ENCODE measurements at regions not wholly inside any gene's neighbourhood (a gene's known extent, or its start where the extent isn't known, plus 50 kb on each side); places are given as distances from the start of the nearest gene placed in this dataset.

DNA sequence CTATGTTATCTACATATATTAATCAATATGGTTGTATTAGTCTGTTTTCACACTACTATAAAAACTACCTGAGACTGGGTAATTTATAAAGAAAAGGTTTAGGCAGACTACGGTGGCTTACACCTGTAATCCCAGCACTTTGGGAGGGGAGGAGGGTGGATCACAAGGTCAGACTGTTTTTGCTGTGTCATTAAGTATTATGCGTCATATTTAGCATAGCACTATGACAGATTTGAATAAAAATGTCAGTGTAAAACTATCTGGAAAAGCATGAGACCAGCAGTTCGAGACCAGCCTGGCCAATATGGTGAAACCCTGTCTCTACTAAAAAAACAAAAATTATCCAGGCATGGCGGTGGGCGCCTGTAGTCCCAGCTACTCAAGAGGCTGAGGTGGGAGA lies 209.7 kb upstream of the ARHGAP24 start:
- DNase-seq (ENCODE audit: low spot score), result no peak

DNA sequence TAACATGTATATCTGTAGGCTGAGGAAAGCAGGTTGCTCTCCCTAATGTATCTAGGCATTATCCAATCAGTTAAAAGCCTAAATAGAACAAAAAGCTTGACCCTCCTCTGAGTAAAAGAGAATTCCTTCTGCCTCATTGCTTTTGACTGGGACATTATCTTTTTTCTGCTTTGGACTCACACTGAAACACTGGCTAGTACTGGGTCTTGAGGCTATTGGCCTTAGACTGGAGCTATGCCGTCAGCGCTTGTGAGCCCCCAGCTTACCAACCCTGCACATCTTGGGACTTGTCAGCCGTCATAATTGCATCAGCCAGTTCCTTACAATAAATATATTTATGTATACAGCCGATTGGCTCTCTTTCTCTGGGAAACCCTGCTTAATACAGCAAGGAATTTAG lies 206.8 kb upstream of the ARHGAP24 start:
- no peak for DNase-seq (ENCODE audit: low spot score)

DNA sequence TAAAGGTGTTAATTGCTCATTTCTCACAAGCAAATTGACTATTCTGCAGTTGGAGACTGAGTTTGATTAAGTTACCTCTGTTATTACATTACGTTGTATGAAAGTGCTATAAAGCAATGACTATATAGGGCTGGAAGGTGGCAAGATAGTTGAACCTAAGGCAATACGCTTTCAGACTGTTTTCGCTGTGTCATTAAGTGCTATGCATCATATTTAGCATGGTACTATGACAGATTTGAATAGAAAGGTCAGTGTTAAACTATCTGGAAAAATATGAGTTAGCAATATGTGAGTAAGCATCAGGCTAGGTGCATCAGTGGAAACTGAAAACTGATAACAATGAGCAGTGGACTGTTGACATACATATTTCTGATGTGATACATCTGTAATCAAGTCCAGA lies 206.0 kb upstream of the ARHGAP24 start:
- DNase-seq (ENCODE audit: low spot score), result no peak

- DNase-seq (ENCODE audit: low spot score), result no peak
Measured at GRCh38 chr4:85274955-85275354, 200.0 kb upstream of the ARHGAP24 start.

- no peak for DNase-seq (ENCODE audit: low spot score)
Measured at GRCh38 chr4:85280963-85281362, 194.0 kb upstream of the ARHGAP24 start.

DNA sequence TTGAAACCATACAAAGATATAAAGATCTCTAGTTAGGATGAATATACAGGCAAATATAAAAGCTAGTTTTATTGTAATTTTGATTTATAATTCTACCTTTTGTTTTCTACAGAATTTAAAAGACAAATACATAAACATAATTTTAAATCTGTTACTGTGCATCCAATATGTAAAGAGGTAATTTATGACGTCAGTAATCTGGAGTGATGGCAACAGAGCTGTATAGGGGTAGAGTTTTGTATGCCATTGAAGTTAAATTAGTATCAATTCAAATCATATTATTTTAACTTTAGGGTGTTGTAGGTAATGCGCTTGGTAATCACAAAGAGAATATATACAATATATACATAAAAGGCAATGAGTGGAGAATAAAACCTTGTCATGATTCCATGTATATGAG lies 183.7 kb upstream of the ARHGAP24 start:
- DNase-seq (ENCODE audit: low spot score), result no peak

- DNase-seq (ENCODE audit: low spot score), result no peak
Measured at GRCh38 chr4:85298037-85298436, 176.9 kb upstream of the ARHGAP24 start.

DNA sequence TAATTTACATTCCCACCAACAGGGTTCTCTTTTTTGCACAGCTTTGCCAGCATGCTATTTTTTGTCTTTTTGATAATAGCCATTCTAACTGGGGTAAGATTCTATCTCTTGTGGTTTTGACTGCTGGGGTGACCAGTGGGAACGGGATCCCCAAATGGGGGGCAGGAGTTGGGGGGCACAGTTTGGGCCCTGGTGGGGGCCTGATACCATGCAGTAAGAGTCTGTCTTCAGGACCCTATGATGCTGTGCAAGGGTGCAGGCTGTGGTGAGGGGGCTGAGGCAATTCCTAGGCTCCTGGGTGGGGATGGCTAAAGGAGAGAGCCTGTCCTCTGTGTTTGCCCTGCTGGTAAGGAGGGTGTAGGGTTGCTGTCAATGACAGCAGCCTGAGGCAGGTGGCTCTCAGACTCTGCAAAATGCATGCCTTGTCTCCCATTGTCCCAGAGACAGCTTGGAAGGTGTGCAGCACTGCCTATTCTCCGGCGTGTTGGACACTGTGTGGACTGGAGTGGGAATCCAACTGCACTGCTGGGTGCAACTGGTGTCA lies 172.7 kb upstream of the ARHGAP24 start:
- DNase-seq (ENCODE audit: low spot score), result no peak

GRCh38 chr4:85302756-85303155 lies 172.2 kb upstream of the ARHGAP24 start:
- DNase-seq (ENCODE audit: low spot score), result no peak

DNA sequence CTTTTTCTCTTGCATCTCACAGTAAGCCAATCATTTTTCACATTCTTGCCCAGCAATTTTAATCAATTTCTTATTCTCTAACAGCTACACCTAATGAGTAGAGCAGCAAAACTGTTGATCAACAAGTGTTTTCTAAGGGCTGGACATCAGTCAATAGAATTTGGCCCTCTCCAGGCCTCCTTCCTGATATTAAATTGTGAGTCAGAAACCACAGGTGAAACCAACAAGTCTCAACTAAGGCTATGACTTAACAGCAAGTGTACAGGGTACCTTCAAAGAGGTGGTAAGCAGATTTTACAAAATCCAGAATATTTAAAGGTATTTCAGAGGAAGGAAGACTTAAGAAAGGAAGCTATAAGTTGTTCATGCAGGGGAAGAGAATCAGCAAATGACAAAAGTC lies 156.5 kb upstream of the ARHGAP24 start:
- no peak for DNase-seq (ENCODE audit: low spot score)

DNA sequence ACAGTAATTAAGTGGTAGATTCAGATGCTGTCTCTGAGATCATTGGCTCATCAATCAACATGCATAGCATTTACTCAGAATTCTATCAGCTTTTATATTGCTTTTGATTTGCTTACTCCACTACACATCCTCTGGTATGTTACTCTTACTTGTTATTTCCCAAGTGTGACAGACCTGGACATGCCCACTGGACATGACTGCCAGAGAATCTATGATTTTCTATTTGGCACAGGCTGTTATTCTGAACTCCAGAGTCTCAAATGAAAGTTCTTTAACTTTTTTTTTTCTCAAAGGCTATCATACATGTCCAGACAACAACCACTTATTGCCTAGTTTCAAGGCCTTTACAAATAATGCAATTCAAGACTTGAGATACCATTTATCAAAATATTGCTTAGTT lies 116.1 kb upstream of the ARHGAP24 start:
- no peak for DNase-seq (ENCODE audit: low spot score)

- DNase-seq (ENCODE audit: low spot score), result no peak
Measured at GRCh38 chr4:85362550-85362949, 112.4 kb upstream of the ARHGAP24 start.

DNA sequence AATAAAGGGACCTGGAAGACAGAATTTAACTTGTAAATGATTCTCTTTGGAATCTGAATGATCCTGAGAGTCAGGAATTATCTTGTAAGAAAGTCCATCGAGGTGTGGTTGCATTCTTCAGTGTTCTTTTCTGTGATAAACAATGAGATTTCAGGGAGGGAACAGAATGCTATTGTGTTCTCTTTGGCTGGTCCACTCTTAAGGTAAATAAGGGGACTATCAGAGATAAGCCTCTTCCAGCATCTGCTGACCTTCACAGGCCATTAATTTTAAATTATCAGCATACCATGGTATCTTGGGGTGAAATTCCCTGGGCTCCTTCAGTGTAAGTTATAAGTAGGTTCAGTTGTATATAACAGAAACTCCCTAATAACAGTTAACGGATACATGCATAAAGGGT lies 107.1 kb upstream of the ARHGAP24 start:
- no peak for DNase-seq (ENCODE audit: low spot score)

GRCh38 chr4:85368240-85368639 lies 106.7 kb upstream of the ARHGAP24 start:
- DNase-seq (ENCODE audit: low spot score), result no peak

- no peak for DNase-seq (ENCODE audit: low spot score)
Measured at GRCh38 chr4:85368932-85369331, 106.0 kb upstream of the ARHGAP24 start.

- no peak for DNase-seq (ENCODE audit: low spot score)
Measured at GRCh38 chr4:85369703-85370380, 105.1 kb upstream of the ARHGAP24 start.

DNA sequence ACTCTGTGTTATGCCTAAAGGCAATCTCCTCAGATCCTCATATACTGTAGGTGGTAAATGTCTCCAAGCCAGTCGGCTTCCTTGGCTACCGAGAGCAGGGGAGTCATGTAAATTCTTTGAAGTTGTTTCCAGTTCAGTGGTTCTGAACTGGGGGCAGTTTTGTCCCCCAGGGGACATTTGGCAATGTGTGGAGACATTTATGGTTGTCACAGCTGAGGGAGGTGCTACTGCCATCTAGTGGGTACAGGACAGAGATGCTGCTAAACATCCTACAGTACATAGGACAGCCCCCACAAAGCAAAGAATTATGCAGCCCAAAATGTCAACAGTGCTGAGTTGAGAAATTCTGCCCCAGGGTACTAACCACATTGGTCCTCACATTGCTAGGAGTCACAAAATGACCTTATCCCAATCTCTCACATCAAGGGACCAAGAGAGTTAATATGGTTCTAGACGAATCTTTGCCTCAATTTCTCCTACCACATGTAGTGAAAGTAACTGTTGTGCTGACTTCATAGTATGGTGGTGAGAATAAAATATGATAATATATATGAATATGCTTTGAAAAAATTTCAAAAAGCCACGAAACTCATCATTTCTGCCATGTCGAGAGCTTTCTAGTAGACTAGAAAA lies 104.4 kb upstream of the ARHGAP24 start:
- DNase-seq (ENCODE audit: low spot score), result peak; percentile 52

GRCh38 chr4:85372966-85373365 lies 102.0 kb upstream of the ARHGAP24 start:
- no peak for DNase-seq (ENCODE audit: low spot score)

- no peak for DNase-seq (ENCODE audit: low spot score)
Measured at GRCh38 chr4:85376285-85376684, 98.7 kb upstream of the ARHGAP24 start.

DNA sequence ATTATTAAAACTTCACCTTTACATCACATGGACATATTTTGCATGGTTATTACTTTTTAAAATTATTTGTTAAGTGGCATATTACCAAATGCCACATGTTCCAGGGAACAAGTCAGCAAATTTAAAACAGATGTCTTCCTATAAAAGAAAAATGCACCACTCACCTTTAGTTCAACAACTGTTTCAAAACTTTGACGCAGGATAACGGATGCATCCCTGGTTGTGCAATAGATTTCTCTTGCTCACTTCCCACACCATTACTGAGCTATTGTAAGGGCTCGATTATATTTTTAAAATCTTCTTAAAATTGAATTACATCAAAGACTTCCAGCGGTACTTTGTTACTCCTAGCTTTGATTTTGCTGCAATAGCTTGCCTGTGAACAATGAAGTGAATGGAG lies 93.0 kb upstream of the ARHGAP24 start:
- DNase-seq (ENCODE audit: low spot score), result no peak

DNA sequence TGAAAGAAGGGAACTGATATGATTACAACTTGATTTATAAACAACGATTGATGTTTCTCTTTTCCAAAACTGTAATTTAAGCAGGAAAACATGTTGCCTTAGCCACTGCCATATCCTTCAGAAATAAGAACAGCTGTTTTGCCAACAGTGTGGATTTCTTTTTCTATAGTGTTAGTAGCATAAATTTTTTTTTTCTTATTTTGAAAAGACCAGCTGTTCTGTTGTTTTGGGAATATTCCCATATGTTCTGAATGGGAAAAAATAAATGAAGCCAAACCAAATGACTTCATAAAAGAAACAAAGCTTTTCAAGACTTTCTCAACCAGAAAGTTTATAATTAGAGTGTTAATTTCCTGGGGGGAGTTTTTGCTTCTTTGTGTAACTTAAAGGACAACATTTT lies 83.9 kb upstream of the ARHGAP24 start:
- no peak for DNase-seq (ENCODE audit: low spot score)

GRCh38 chr4:85391589-85392410 lies 83.2 kb upstream of the ARHGAP24 start:
- no peak for DNase-seq (ENCODE audit: low spot score)

DNA sequence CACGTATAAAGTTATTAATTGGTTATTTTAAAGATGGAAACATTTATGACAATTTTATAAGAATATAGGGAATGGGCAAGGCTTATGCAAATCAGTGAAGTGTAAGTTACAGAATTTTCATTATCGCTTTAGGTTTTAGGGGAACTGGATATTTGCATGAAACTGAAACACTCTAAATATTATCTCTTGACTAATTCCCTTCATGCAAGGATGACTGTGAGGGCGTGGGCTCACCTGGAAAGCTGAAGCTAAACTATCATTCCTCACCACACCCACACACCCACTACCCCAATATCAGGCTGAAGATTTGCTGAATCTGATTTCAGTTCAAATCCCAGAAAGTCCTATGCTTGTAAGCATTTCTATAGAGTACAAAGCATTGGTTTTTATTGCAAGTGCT lies 81.7 kb upstream of the ARHGAP24 start:
- DNase-seq (ENCODE audit: low spot score), result no peak

Measured in LoVo (cell line).